ENCODE measurements at regions not wholly inside any gene's neighbourhood (a gene's known extent, or its start where the extent isn't known, plus 50 kb on each side); places are given as distances from the start of the nearest gene placed in this dataset.

DNA sequence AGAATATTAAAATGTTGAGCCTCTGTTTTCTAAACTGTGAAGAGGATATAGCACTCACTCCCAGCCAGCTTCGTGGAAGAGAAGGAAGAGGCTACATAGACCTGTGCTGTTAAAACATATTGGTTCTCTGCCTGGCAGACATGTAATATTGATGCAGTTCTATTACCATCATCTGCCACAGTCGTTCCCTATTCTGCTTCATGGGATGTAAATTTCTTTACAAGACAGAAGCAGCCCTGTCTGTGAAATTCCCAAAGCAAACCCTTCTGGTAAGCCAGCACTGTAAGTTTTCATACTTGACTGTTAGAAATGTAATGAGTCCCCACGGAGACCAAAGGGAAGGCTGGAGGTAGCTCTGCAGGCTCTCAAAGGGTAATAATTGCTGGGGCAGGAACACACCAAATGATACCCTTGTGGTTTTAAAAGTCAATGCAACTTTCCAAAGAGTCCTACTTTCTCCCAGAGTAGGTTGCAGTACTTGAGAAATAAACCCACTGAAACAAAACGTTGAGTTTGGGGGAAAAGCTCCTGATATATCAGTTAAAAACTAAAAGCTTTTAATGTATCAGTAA is 129.9 kb upstream of the HES1 start:
- peaks cover 22% of the 10 kb centered on the region for H3K4me1 ChIP-seq (ENCODE audit: control insufficient read depth, insufficient read depth, low read length)
- no peaks in the 10 kb centered on the region for H3K36me3 ChIP-seq (ENCODE audit: control insufficient read depth, insufficient read depth, low read length)
- H3K9me3 ChIP-seq (ENCODE audit: control insufficient read depth, insufficient read depth, low read length): no peaks in the 10 kb centered on the region
- no peak overlapping the region for H3K27ac ChIP-seq (ENCODE audit: low read depth, low read length)
- peaks cover 17% of the 10 kb centered on the region for H3K27me3 ChIP-seq (ENCODE audit: control insufficient read depth, insufficient read depth, low read length)
- peak in 2 of 6 donors; percentile 52 to 67 for DNase-seq (ENCODE audit: low read depth in 4 of 6, low spot score in 6 of 6)
- no peak overlapping the region for H3K4me3 ChIP-seq (ENCODE audit: low read depth, low read length)
- WGBS (ENCODE audit: insufficient coverage): no CpG with 5 or more reads among the region's 4 CpGs

DNA sequence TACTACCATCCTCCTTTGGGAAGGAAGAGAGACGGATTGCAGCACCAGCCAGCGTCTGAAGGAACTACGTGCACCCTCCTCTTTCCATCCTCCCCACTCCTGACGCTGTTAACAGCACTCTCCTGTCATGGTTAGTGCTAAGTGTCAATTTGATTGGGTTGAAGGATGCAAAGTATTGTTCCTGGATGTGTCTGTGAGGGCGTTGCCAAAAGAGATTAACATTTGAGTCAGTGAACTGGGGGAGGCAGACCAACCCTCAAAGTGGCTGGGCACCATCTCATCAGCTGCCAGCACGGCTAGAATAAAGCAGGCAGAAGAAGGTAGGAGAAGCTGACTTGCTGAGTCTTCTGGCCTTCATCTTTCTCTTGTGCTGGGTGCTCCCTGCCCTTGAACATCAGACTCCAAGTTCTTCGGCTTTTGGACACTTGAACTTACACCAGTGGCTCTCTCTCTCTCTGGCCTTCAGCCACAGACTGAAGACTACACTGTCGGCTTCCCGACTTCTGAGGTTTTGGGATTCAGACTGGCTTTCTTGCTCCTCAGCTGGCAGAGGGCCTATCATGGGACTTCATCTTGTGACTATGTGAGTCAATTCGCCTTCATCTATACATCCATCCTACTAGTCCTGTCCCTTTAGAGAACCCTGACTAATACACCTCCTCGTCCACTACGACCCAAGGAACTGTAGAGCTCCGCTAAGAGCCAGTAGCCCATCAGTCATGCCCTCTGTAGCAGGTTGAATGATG is 128.2 kb upstream of the HES1 start:
- Histone ChIP-seq H3K27me3 (ENCODE audit: control insufficient read depth, insufficient read depth, low read length) (peaks cover 17% of the 10 kb centered on the region), H3K4me3 (ENCODE audit: low read depth, low read length) (no peak overlapping the region), H3K9me3 (ENCODE audit: control insufficient read depth, insufficient read depth, low read length) (no peaks in the 10 kb centered on the region), H3K4me1 (ENCODE audit: control insufficient read depth, insufficient read depth, low read length) (peaks cover 15% of the 10 kb centered on the region), H3K27ac (ENCODE audit: low read depth, low read length) (no peak overlapping the region), H3K36me3 (ENCODE audit: control insufficient read depth, insufficient read depth, low read length) (no peaks in the 10 kb centered on the region)
- 85% methylated on average over 9 of the region's 13 CpGs for WGBS (ENCODE audit: insufficient coverage)
- DNase-seq (ENCODE audit: low read depth in 4 of 6, low spot score in 6 of 6): no peak

DNA sequence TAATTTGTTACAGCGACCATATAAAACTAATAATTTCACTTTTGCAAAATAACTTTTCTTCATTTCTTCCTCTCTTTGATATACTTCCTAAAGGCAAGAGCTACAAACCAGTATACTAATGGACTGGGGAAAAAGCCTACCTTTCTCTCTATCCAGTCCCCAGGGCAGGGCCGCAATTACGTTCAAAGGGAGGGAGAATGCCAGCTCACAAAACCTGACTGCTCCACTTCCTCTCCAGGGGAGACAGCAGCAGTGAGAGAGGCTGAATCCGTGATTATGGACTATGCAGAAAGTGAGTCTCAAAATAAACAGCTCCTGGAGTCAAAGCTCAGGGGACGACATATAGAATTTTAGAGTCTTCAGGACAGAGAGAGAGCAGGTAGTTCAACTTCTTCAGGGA is 126.9 kb upstream of the HES1 start:
- H3K4me1 ChIP-seq (ENCODE audit: control insufficient read depth, insufficient read depth, low read length): peaks cover 3% of the 10 kb centered on the region
- H3K4me3 ChIP-seq (ENCODE audit: low read depth, low read length): no peak overlapping the region
- WGBS (ENCODE audit: insufficient coverage): 81% methylated on average over 3 of the region's 5 CpGs

DNA sequence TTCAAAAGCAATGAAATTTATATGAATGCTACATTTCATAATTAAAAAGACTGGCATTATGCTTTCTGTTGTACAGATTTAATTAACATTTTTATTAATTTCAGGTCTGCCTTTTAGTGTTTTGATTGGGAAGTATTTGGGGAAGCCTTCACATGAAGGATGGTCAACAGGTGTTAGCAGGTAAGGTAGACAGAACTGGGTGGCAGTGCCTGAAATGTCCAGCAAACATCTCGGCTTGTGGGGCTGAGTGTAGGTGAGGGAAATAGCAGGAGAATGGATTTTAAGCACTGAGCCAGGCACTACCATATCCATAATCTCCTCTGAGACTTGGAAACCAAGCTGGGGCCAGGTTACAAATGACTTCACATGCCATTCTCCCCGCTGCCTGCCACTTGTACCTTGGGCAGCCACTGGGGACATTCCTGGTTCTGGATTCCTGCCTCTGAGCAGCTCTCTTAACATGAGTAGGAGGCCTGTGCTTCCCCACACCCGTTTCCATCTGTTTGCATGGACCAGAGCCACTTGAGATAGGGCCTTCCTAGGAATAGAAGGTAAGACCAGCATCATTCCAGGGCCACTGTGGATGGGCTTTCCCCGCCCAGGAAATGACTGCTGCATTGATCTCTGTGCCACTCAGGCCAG is 125.9 kb upstream of the HES1 start:
- H3K4me3 ChIP-seq (ENCODE audit: low read depth, low read length): no peak overlapping the region
- no peak for DNase-seq (ENCODE audit: low read depth in 4 of 6, low spot score in 6 of 6)
- 83% methylated on average over 2 of the region's 4 CpGs for WGBS (ENCODE audit: insufficient coverage)

More for the DNA sequence above, 126.9 kb upstream of the HES1 start:
- Histone ChIP-seq H3K27me3 (ENCODE audit: control insufficient read depth, insufficient read depth, low read length) (peaks cover 6% of the 10 kb centered on the region), H3K27ac (ENCODE audit: low read depth, low read length) (no peak overlapping the region), H3K36me3 (ENCODE audit: control insufficient read depth, insufficient read depth, low read length) (no peaks in the 10 kb centered on the region), H3K9me3 (ENCODE audit: control insufficient read depth, insufficient read depth, low read length) (no peaks in the 10 kb centered on the region)
- DNase-seq (ENCODE audit: low read depth in 4 of 6, low spot score in 6 of 6): no peak

DNA sequence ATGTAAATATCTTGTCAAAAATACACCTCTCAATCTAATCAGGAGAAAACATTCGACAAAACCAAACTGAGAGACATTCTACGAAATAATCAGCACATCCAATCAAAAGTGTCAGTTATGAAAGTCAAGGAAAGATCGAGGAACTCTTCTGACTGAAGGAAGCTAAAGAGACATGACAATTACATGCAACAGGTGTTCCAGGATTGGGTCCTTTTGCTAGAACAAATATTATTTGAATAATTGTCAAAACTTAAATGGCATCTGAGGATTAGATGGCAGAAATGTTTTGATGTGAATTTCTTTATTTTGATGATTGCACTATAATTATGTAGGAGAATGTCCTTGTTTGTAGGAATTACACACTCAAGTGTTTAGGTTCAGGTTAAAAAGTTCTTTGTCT is 124.1 kb upstream of the HES1 start:
- DNase-seq (ENCODE audit: low read depth in 4 of 6, low spot score in 6 of 6): no peak
- no peaks in the 10 kb centered on the region for H3K36me3 ChIP-seq (ENCODE audit: control insufficient read depth, insufficient read depth, low read length)
- no CpG with 5 or more reads among the region's 3 CpGs for WGBS (ENCODE audit: insufficient coverage)
- no peaks in the 10 kb centered on the region for H3K4me1 ChIP-seq (ENCODE audit: control insufficient read depth, insufficient read depth, low read length)
- no peaks in the 10 kb centered on the region for H3K9me3 ChIP-seq (ENCODE audit: control insufficient read depth, insufficient read depth, low read length)
- no peak overlapping the region for H3K4me3 ChIP-seq (ENCODE audit: low read depth, low read length)
- no peak overlapping the region for H3K27ac ChIP-seq (ENCODE audit: low read depth, low read length)
- H3K27me3 ChIP-seq (ENCODE audit: control insufficient read depth, insufficient read depth, low read length): peaks cover 6% of the 10 kb centered on the region

More for the DNA sequence above, 125.9 kb upstream of the HES1 start:
- Histone ChIP-seq H3K36me3 (ENCODE audit: control insufficient read depth, insufficient read depth, low read length) (no peaks in the 10 kb centered on the region), H3K4me1 (ENCODE audit: control insufficient read depth, insufficient read depth, low read length) (no peaks in the 10 kb centered on the region), H3K27ac (ENCODE audit: low read depth, low read length) (no peak overlapping the region), H3K9me3 (ENCODE audit: control insufficient read depth, insufficient read depth, low read length) (no peaks in the 10 kb centered on the region), H3K27me3 (ENCODE audit: control insufficient read depth, insufficient read depth, low read length) (peaks cover 6% of the 10 kb centered on the region)

DNA sequence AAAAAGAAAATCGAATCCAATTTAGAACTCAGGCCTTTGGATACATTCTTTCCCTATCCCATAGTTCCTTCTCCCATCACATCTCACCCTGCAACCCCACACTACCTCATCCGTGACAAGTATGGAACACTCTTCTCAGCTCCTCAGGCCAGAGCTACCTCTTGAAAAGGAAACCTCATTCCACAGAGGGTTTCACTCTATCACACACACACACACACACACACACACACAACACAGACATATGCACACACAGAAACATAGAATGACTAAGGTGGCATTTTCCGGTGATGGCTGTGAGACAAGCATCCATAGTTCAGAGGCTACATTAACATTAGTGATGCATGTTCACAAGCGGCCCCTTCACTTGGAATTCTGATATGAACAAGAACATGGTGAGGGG is 122.0 kb upstream of the HES1 start:
- Histone ChIP-seq H3K9me3 (ENCODE audit: control insufficient read depth, insufficient read depth, low read length) (no peaks in the 10 kb centered on the region), H3K27ac (ENCODE audit: low read depth, low read length) (no peak overlapping the region), H3K4me1 (ENCODE audit: control insufficient read depth, insufficient read depth, low read length) (no peaks in the 10 kb centered on the region), H3K27me3 (ENCODE audit: control insufficient read depth, insufficient read depth, low read length) (peaks cover 6% of the 10 kb centered on the region), H3K4me3 (ENCODE audit: low read depth, low read length) (no peak overlapping the region), H3K36me3 (ENCODE audit: control insufficient read depth, insufficient read depth, low read length) (no peaks in the 10 kb centered on the region)
- WGBS (ENCODE audit: insufficient coverage): 100% methylated on average over 2 of the region's 4 CpGs
- DNase-seq (ENCODE audit: low read depth in 4 of 6, low spot score in 6 of 6): no peak

DNA sequence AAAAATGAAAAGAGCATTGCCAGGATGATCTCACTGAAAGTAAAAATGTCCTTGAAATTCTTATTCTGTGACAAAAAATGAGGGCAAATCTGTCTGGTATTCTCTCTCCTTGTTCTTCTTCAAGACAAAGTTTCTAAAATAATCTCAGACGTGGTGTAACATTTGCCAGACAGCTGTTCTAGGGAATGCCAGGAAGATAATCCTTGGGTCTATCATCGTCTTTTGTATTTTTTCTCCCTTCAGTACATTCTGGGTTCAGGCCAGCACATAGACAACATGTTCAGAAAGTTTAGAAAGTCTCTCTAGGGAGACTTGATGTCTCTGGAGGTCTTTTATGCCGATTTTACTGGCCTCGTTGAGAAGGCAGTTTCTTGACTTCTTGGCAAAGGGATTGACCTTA is 121.2 kb upstream of the HES1 start:
- Histone ChIP-seq H3K9me3 (ENCODE audit: control insufficient read depth, insufficient read depth, low read length) (no peaks in the 10 kb centered on the region), H3K4me1 (ENCODE audit: control insufficient read depth, insufficient read depth, low read length) (peaks cover 3% of the 10 kb centered on the region), H3K27ac (ENCODE audit: low read depth, low read length) (no peak overlapping the region), H3K36me3 (ENCODE audit: control insufficient read depth, insufficient read depth, low read length) (no peaks in the 10 kb centered on the region), H3K27me3 (ENCODE audit: control insufficient read depth, insufficient read depth, low read length) (peaks cover 6% of the 10 kb centered on the region), H3K4me3 (ENCODE audit: low read depth, low read length) (no peak overlapping the region)
- WGBS (ENCODE audit: insufficient coverage): 84% methylated on average over 3 of the region's 4 CpGs
- DNase-seq (ENCODE audit: low read depth in 4 of 6, low spot score in 6 of 6): no peak

DNA sequence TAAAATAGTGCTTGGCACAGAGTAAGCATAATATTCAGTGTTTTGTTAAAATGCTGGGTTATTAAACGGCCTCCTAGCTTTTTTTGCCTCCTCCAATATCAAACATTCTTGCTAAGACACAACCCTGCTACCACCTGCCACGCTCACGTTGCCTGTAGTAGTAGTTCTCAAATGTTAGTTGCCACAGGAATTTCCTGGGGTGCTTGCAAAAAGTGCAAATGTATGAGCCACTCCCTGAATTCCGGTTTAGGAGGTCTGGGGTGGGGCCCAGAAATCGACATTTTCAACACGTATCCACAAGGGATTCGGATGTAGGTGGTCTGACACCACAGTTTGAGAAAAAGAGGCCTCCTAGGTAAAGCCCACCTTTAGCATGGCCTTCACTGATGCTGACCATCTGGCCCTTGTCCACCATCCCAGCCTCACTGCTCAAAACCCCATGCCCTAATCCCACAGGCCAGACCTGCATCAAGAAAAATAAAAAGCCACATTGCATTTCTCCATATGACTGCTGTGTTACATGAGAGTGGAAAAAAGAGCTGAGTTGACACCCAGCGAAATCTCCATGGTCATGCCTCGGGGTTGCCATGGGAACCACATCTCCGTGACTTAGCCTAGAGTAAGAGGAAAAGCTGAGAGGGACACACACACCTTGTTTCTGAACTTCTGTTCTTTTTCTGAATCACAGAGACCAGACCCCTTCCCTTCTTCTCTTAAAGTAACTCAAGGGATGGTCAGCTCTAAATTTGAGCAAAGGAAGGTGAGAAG is 116.4 kb upstream of the HES1 start:
- Histone ChIP-seq H3K36me3 (ENCODE audit: control insufficient read depth, insufficient read depth, low read length) (no peaks in the 10 kb centered on the region), H3K27ac (ENCODE audit: low read depth, low read length) (no peak overlapping the region), H3K27me3 (ENCODE audit: control insufficient read depth, insufficient read depth, low read length) (peaks cover 3% of the 10 kb centered on the region), H3K4me3 (ENCODE audit: low read depth, low read length) (no peak overlapping the region), H3K4me1 (ENCODE audit: control insufficient read depth, insufficient read depth, low read length) (peaks cover 4% of the 10 kb centered on the region), H3K9me3 (ENCODE audit: control insufficient read depth, insufficient read depth, low read length) (no peaks in the 10 kb centered on the region)
- WGBS (ENCODE audit: insufficient coverage): 63% methylated on average over 6 of the region's 10 CpGs
- DNase-seq (ENCODE audit: low read depth in 4 of 6, low spot score in 6 of 6): peak in 4 of 6 donors; percentile 54 to 95 (median 66)

DNA sequence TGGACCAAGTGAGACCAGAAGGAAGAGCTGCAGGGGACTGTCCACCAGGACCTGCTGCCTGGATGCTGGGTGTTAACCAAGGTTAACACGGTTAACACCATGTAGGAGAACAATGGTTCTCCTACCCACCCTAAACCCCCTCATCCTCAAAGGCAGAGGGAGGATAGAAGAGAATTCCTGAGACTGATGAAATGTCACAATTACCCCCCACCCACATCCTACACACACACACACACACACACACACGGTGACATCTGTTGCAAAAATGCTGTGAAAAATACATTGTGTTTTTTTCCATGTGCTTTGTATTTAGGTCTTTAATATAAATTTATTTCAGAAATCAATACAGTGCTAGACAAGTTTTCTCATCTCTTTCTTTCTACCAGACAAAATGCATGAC is 113.9 kb upstream of the HES1 start:
- Histone ChIP-seq H3K4me1 (ENCODE audit: control insufficient read depth, insufficient read depth, low read length) (peaks cover 4% of the 10 kb centered on the region), H3K4me3 (ENCODE audit: low read depth, low read length) (no peak overlapping the region), H3K9me3 (ENCODE audit: control insufficient read depth, insufficient read depth, low read length) (no peaks in the 10 kb centered on the region), H3K27me3 (ENCODE audit: control insufficient read depth, insufficient read depth, low read length) (peaks cover 3% of the 10 kb centered on the region), H3K36me3 (ENCODE audit: control insufficient read depth, insufficient read depth, low read length) (no peaks in the 10 kb centered on the region), H3K27ac (ENCODE audit: low read depth, low read length) (no peak overlapping the region)
- WGBS (ENCODE audit: insufficient coverage): no CpG with 5 or more reads among the region's 2 CpGs
- no peak for DNase-seq (ENCODE audit: low read depth in 4 of 6, low spot score in 6 of 6)
